GM21423 (cell line): ENCODE measurements at regions not wholly inside any gene's neighbourhood (a gene's known extent, or its start where the extent isn't known, plus 50 kb on each side); places are given as distances from the start of the nearest gene placed in this dataset.

ENCODE experiments used
- ATAC-seq: cut with Tn5 transposase; IDR thresholded peaks from one replicate; pipeline ENCODE4 v1.9.1; 2021; ENCODE audit warnings: mild to moderate bottlenecking, moderate library complexity; ENCODE audit not compliant: unreplicated experiment

GRCh38 chr15:98025237-98025636 lies 64.7 kb downstream of the ARRDC4 start:
- ATAC-seq = no peak

GRCh38 chr15:98034731-98035130 lies 74.2 kb downstream of the ARRDC4 start:
- no peak for ATAC-seq

GRCh38 chr15:98035134-98035533 lies 74.6 kb downstream of the ARRDC4 start:
- no peak for ATAC-seq

- ATAC-seq = no peak
Observed at GRCh38 chr15:98035577-98036010, 75.1 kb downstream of the ARRDC4 start.

- ATAC-seq = no peak
Observed at GRCh38 chr15:98039596-98039995, 79.1 kb downstream of the ARRDC4 start.

GRCh38 chr15:98040146-98040545 lies 79.6 kb downstream of the ARRDC4 start:
- no peak for ATAC-seq

GRCh38 chr15:98043160-98044014 lies 82.9 kb downstream of the ARRDC4 start:
- ATAC-seq = no peak

GRCh38 chr15:98051734-98052133 lies 91.2 kb downstream of the ARRDC4 start:
- ATAC-seq = no peak

GRCh38 chr15:98057453-98057852 lies 97.0 kb downstream of the ARRDC4 start:
- ATAC-seq = no peak

GRCh38 chr15:98062869-98063268 lies 102.4 kb downstream of the ARRDC4 start:
- no peak for ATAC-seq

GRCh38 chr15:98063315-98063714 lies 102.8 kb downstream of the ARRDC4 start:
- ATAC-seq = no peak

- ATAC-seq = no peak
Observed at GRCh38 chr15:98063871-98064270, 103.4 kb downstream of the ARRDC4 start.

GRCh38 chr15:98067339-98067738 lies 106.8 kb downstream of the ARRDC4 start:
- no peak for ATAC-seq

- ATAC-seq = no peak
Observed at GRCh38 chr15:98069256-98069655, 108.8 kb downstream of the ARRDC4 start.

- ATAC-seq = no peak
Observed at GRCh38 chr15:98070137-98070536, 109.6 kb downstream of the ARRDC4 start.

- ATAC-seq = no peak
Observed at GRCh38 chr15:98071786-98072185, 111.3 kb downstream of the ARRDC4 start.

- ATAC-seq = no peak
Observed at GRCh38 chr15:98075441-98075840, 114.9 kb downstream of the ARRDC4 start.

- ATAC-seq = no peak
Observed at GRCh38 chr15:98076021-98076816, 115.7 kb downstream of the ARRDC4 start.

GRCh38 chr15:98077186-98077585 lies 116.7 kb downstream of the ARRDC4 start:
- no peak for ATAC-seq

- no peak for ATAC-seq
Observed at GRCh38 chr15:98080791-98081190, 120.3 kb downstream of the ARRDC4 start.

- no peak for ATAC-seq
Observed at GRCh38 chr15:98083203-98083910, 122.9 kb downstream of the ARRDC4 start.
